Vagina (tissue), 2 donors: ENCODE measurements at regions not wholly inside any gene's neighbourhood (a gene's known extent, or its start where the extent isn't known, plus 50 kb on each side); places are given as distances from the start of the nearest gene placed in this dataset.

ENCODE experiments used
- DNase-seq, 2 donors: peaks; one replicate each; pipeline ENCODE4 v3.0.0-alpha.2; 2017; ENCODE audit errors: extremely low spot score in 2 of 2
- H3K27ac ChIP-seq: fragments of 200-600 bp; sonication (generic); one replicate; pipeline ENCODE4 v1.5.1; 2019
- H3K27me3 ChIP-seq: fragments of 200-600 bp; sonication (generic); one replicate; pipeline ENCODE4 v1.5.1; 2019
- H3K36me3 ChIP-seq, 2 donors: fragments of 200-600 bp; sonication (generic); one replicate each; pipeline ENCODE4 v1.5.1; 2017 to 2019
- H3K4me1 ChIP-seq: fragments of 200-600 bp; sonication (generic); one replicate; pipeline ENCODE4 v1.5.1; 2019
- H3K4me3 ChIP-seq, 2 donors: fragments of 200-600 bp; sonication (generic); 1 replicate in 1 of 2; 2 replicates in 1 of 2; pipeline ENCODE4 v1.5.1; 2016 to 2019
- H3K9me3 ChIP-seq: fragments of 200-600 bp; sonication (generic); one replicate; pipeline ENCODE4 v1.5.1; 2019
- CTCF ChIP-seq, 3 experiments: fragments of 450-650 bp in 2 of 3; fragments of 200-600 bp in 1 of 3; sonication (generic) in 1 of 3; IDR thresholded peaks; one replicate each; pipeline ENCODE4 v1.5.1; 2017 to 2019; ENCODE audit warnings: antibody characterized with exemption in 3 of 3, mild to moderate bottlenecking in 2 of 3, moderate library complexity in 2 of 3
- POLR2A ChIP-seq, 2 donors: fragments of 450-650 bp; IDR thresholded peaks; one replicate each; pipeline ENCODE4 v1.6.1; 2017; ENCODE audit warnings: antibody characterized with exemption in 2 of 2, mild to moderate bottlenecking in 2 of 2, moderate library complexity in 2 of 2
- POLR2AphosphoS5 ChIP-seq, 2 donors: sonication (generic); formaldehyde crosslinking; IDR thresholded peaks; one replicate each; pipeline ENCODE4 v1.9.0; 2017; ENCODE audit warnings: antibody characterized with exemption in 2 of 2, mild to moderate bottlenecking in 2 of 2, low read depth in 1 of 2; ENCODE audit not compliant: insufficient read depth in 1 of 2
- intact Hi-C: fragments of 100-400 bp; cut with DNase I; formaldehyde crosslinking; loops from one replicate; pipeline ENCODE4 v1.15.1; 2023

- no peak for DNase-seq
These were observed 305.5 kb upstream of the ETAA1 start for GRCh38 chr2:67091681-67092080.

DNA sequence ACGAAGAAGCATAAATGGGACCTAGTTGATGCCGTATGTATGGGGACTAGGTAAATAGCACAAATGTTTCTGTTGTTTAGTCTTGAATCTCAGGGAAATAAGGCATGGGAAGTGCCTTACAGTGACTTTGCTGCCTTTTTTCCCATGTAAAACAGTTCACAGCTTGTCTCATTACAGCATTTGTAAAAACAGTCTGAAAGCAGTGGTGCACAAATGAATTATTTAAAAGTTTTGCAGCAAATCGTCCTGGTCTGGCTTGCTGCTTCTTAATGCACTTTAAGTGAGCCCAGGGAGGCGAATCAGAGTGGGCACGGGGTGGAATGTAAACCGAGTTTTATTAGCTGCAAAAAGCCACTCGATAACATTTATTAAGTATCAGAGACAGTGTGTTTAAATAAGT is 302.0 kb upstream of the ETAA1 start:
- intact Hi-C loops: no loop called here
- H3K27ac ChIP-seq: no peak overlapping the region
- H3K4me1 ChIP-seq: no peaks in the 10 kb centered on the region
- DNase-seq: no peak
- no peaks in the 10 kb centered on the region for H3K36me3 ChIP-seq
- no peaks in the 10 kb centered on the region for H3K27me3 ChIP-seq
- no peak overlapping the region for H3K4me3 ChIP-seq
- TF ChIP-seq POLR2A (IDR thresholded peaks at IDR 0.05): no peak
- TF ChIP-seq POLR2AphosphoS5 (IDR thresholded peaks at IDR 0.05; ENCODE audit: insufficient read depth in 1 of 2, low read depth in 1 of 2): no peak
- no peak for TF ChIP-seq CTCF (IDR thresholded peaks at IDR 0.05)
- no peaks in the 10 kb centered on the region for H3K9me3 ChIP-seq

More at GRCh38 chr2:67091681-67092080, 305.5 kb upstream of the ETAA1 start:
- intact Hi-C loops: no loop called here
- TF ChIP-seq POLR2AphosphoS5 (IDR thresholded peaks at IDR 0.05; ENCODE audit: insufficient read depth in 1 of 2, low read depth in 1 of 2): no peak
- TF ChIP-seq CTCF (IDR thresholded peaks at IDR 0.05): no peak
- TF ChIP-seq POLR2A (IDR thresholded peaks at IDR 0.05): no peak
- H3K4me1 ChIP-seq: no peaks in the 10 kb centered on the region
- no peaks in the 10 kb centered on the region for H3K9me3 ChIP-seq
- H3K27ac ChIP-seq: no peak overlapping the region
- no peak overlapping the region for H3K4me3 ChIP-seq
- no peaks in the 10 kb centered on the region for H3K36me3 ChIP-seq
- no peaks in the 10 kb centered on the region for H3K27me3 ChIP-seq

DNA sequence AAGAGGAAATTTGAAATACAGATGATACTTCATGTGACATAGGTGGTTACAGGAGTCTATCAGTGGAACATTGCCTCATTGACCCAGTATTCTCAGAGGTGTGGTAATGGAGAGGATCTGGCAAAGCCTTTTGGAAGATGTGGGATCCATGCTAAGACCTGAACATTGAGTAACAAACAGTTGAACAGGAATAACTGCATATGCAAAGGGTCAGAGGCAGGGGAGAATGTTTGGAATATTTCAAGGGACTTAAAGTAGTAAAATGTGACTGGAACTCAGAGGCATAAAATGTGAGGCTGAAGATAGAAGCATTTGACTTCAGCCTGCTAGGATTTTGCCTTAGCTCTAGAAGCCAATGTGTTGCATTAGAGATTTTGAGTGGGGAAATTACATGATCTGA is 300.2 kb upstream of the ETAA1 start:
- no peaks in the 10 kb centered on the region for H3K27me3 ChIP-seq
- DNase-seq: no peak
- no peak overlapping the region for H3K4me3 ChIP-seq
- no peak overlapping the region for H3K27ac ChIP-seq
- intact Hi-C loops: no loop called here
- H3K36me3 ChIP-seq: no peaks in the 10 kb centered on the region
- no peaks in the 10 kb centered on the region for H3K4me1 ChIP-seq
- no peaks in the 10 kb centered on the region for H3K9me3 ChIP-seq
- TF ChIP-seq POLR2AphosphoS5 (IDR thresholded peaks at IDR 0.05; ENCODE audit: insufficient read depth in 1 of 2, low read depth in 1 of 2) (no peak), CTCF (IDR thresholded peaks at IDR 0.05) (no peak), POLR2A (IDR thresholded peaks at IDR 0.05) (no peak)

DNA sequence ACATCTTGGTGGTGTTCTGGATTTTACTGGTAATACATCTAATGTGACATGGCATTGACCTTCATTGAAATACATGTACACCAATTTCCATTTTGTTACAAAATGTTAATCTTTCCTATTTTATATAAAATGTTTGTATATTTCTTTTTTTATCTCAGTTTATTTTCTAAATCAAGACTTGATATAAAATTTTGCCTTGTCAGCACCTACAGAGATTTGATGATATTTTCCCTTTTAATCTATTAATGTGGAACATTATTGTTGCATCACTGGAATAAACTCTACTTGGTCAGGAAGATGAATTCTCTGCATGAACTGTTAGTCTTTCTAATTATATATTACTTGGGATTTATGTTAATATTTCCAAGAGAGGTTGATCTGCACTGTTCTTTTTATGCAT is 294.0 kb upstream of the ETAA1 start:
- intact Hi-C loops: no loop called here
- no peak overlapping the region for H3K4me3 ChIP-seq
- TF ChIP-seq CTCF (IDR thresholded peaks at IDR 0.05) (no peak), POLR2AphosphoS5 (IDR thresholded peaks at IDR 0.05; ENCODE audit: insufficient read depth in 1 of 2, low read depth in 1 of 2) (no peak), POLR2A (IDR thresholded peaks at IDR 0.05) (no peak)
- no peak for DNase-seq
- no peak overlapping the region for H3K27ac ChIP-seq
- H3K4me1 ChIP-seq: no peaks in the 10 kb centered on the region
- H3K27me3 ChIP-seq: no peaks in the 10 kb centered on the region
- H3K9me3 ChIP-seq: peaks cover 4% of the 10 kb centered on the region
- no peaks in the 10 kb centered on the region for H3K36me3 ChIP-seq

DNA sequence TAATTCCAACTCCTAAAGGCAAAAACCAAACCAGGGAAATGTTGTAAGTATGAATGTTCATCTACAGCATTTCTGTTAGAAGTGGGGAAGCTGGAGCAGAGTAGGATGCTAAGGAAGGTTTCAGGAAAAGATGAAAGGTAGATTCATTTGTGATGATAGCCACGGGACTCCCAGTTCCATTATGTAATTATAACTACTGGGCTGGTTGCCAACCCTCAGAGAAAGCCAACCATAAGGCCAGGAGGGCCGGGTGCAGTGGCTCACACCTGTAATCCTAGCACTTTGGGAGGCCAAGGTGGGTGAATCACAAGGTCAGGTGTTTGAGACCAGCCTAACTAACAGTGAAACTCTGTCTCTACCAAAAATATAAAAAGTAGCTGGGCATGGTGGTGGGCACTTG is 288.9 kb upstream of the ETAA1 start:
- intact Hi-C loops: no loop called here
- no peak for DNase-seq
- H3K27ac ChIP-seq: no peak overlapping the region
- H3K4me1 ChIP-seq: no peaks in the 10 kb centered on the region
- H3K27me3 ChIP-seq: no peaks in the 10 kb centered on the region
- no peak overlapping the region for H3K4me3 ChIP-seq
- TF ChIP-seq POLR2A (IDR thresholded peaks at IDR 0.05): no peak
- H3K36me3 ChIP-seq: no peaks in the 10 kb centered on the region
- H3K9me3 ChIP-seq: peaks cover 4% of the 10 kb centered on the region

- no peak for TF ChIP-seq POLR2A (IDR thresholded peaks at IDR 0.05)
- no peak for TF ChIP-seq POLR2AphosphoS5 (IDR thresholded peaks at IDR 0.05; ENCODE audit: insufficient read depth in 1 of 2, low read depth in 1 of 2)
- no peak for TF ChIP-seq CTCF (IDR thresholded peaks at IDR 0.05)
- no peaks in the 10 kb centered on the region for H3K4me1 ChIP-seq
- H3K27me3 ChIP-seq: no peaks in the 10 kb centered on the region
- H3K4me3 ChIP-seq: no peak overlapping the region
- H3K27ac ChIP-seq: no peak overlapping the region
- no peaks in the 10 kb centered on the region for H3K36me3 ChIP-seq
- no peaks in the 10 kb centered on the region for H3K9me3 ChIP-seq
- no peak for DNase-seq
- intact Hi-C loops: no loop called here
These were observed 272.6 kb upstream of the ETAA1 start for GRCh38 chr2:67124531-67124930.
